LNCaP clone FGC (cell line): ENCODE measurements at regions not wholly inside any gene's neighbourhood (a gene's known extent, or its start where the extent isn't known, plus 50 kb on each side); places are given as distances from the start of the nearest gene placed in this dataset.

Source experiments
- DNase-seq: peaks from one replicate; pipeline ENCODE4 v3.0.0-alpha.2; 2011; ENCODE audit warnings: low read depth
- H3K4me3 ChIP-seq: 2 replicates; pipeline ENCODE4 v1.5.1; 2011; ENCODE audit warnings: mild to moderate bottlenecking, low read depth, low read length, control low read depth
- TF ChIP-seq, protein P1 (sequence below): IDR thresholded peaks from 2 replicates; pipeline ENCODE4 v1.5.1; 2012; ENCODE audit warnings: mild to moderate bottlenecking; ENCODE audit not compliant: control insufficient read depth, insufficient read depth; ENCODE audit errors: extremely low read depth

DNA sequence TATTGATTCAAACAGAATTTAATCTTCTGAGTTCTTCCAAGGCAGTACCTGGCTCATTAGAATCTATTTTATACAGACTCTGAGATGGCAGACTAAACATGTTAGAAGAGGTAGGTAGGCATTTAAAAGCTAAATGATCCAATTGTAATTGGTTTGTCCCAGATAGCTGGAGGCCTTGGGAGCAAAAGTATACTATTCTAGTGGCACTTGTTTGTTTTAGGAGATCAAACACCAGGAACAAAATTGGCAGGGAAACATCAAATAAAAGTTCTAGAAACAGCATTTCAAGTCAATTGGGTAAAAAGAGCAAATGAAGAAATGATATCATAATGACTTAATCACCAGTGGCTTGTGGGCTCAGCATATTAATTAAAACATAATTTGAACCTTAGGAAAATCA lies 521.4 kb downstream of the PRR16 start:
- TF ChIP-seq, protein P1, sequence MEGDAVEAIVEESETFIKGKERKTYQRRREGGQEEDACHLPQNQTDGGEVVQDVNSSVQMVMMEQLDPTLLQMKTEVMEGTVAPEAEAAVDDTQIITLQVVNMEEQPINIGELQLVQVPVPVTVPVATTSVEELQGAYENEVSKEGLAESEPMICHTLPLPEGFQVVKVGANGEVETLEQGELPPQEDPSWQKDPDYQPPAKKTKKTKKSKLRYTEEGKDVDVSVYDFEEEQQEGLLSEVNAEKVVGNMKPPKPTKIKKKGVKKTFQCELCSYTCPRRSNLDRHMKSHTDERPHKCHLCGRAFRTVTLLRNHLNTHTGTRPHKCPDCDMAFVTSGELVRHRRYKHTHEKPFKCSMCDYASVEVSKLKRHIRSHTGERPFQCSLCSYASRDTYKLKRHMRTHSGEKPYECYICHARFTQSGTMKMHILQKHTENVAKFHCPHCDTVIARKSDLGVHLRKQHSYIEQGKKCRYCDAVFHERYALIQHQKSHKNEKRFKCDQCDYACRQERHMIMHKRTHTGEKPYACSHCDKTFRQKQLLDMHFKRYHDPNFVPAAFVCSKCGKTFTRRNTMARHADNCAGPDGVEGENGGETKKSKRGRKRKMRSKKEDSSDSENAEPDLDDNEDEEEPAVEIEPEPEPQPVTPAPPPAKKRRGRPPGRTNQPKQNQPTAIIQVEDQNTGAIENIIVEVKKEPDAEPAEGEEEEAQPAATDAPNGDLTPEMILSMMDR, result no peak
- H3K4me3 ChIP-seq, result no peak overlapping the region
- no peak for DNase-seq

DNA sequence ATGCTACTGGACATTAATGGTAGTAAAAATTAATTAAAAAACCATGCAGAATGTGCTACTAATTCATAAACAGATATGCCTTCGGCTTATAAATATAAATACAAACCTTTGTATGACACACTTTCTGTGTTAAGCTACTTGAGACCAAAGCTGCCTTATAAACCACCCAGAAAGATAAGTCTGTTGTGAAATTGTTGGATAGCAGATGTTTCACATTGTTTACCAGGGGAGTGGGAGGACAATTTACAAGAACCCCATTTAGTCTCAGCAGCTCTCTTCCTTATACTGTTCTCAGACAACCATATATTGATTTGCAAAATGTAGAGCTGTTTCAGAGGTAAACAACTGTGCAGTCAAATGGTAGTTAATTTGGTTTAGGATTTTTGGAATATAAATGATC lies 524.4 kb downstream of the PRR16 start:
- DNase-seq, result no peak
- no peak overlapping the region for H3K4me3 ChIP-seq
- TF ChIP-seq, protein P1, result no peak

DNA sequence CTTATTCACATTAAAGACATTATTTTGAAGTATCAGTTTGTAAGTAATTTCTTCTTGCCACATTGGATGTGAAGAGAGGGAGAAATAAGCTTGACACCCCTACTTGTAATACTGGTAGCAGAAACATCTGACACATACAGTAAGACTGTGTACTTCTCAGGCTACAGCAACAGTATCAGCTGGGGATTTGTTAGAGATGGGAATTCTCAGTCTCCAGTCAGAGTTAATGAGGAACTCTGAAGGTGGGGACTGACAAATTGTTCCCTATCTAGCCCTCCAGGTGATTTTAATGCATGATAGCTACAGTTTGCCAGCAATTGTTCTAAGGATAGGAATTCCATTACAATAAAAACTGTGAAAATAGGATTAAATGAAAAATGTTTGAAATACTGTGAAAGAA lies 524.8 kb downstream of the PRR16 start:
- TF ChIP-seq, protein P1, result no peak
- H3K4me3 ChIP-seq, result no peak overlapping the region
- DNase-seq, result no peak

DNA sequence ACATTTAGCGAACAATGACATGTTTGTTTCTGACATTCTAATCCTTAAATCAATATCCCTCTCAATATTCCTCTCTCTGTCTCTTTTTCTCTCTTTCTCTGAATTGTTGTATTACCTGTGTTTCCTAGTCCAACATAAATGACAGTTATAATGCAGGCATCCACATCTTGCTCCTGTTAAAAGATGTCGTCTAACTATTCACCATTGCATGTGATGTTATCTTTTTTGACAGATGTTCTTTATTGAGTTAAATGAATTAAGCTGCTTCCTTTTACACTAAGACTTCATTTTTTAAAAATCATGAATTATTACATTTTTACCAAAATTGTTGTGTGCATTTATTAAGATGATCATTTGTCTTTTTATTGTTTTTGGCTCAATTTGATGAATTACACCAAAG lies 527.5 kb downstream of the PRR16 start:
- DNase-seq, result no peak
- TF ChIP-seq, protein P1, result no peak
- no peak overlapping the region for H3K4me3 ChIP-seq

DNA sequence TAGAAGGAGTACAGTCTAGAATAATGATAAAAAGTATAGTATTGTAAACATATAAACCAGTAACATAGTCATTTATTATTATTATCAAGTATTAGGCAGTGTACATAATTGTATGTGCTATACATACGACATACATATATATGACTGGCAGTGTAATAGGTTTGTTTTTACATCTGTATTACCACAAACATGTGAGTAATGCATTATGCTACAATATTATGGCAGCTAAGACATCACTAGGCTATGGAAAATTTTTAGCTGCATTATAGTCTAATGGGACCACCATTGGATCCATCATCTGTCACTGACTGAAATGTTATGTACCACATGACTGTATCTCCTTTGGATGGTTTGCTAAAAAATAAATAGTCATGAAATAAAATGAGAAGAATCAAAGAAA lies 530.0 kb downstream of the PRR16 start:
- TF ChIP-seq, protein P1, result no peak
- DNase-seq, result no peak
- H3K4me3 ChIP-seq, result no peak overlapping the region

DNA sequence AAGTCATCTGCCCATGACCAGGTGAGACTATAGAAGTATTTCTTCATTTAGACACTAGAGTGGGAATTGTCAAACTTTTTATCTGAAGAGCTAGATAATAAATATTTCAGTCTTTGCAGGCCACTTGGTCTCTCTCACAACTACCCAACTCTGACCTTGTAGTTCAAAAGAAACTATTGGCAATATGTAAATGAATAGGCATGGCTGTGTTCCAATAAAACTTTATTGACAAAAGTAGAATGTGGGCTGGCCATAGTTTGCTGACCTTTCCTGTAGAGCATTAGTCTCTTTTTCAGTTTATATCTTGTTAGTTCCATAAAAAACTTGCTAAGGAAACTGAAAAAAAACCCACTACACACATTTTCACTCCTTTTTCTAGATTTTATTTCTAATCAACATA lies 535.5 kb downstream of the PRR16 start:
- no peak overlapping the region for H3K4me3 ChIP-seq
- no peak for DNase-seq

DNA sequence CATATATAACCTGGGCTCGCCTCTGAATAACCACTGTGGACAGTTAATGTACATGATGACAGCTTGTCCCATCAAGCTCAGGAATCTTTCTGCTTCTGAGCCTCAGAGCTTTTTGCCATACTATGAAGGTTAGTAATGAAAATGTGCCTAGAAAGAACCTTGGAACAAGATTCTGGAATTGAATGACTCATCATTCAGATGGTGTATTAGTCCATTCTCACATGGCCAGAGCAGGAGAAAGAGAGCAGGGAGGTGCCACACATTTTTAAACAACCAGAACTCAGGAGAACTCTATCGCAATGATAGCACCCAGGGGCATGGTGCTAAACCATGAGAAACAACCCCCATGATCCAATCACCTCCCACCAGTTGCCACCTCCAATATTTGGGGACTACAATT lies 542.1 kb downstream of the PRR16 start:
- DNase-seq, result no peak
- H3K4me3 ChIP-seq, result no peak overlapping the region
- TF ChIP-seq, protein P1, result no peak

More for the DNA sequence above, 535.5 kb downstream of the PRR16 start:
- TF ChIP-seq, protein P1, result no peak
